ENCODE measurements at regions not wholly inside any gene's neighbourhood (a gene's known extent, or its start where the extent isn't known, plus 50 kb on each side); places are given as distances from the start of the nearest gene placed in this dataset.
A peak's percentile ranks its signal among the peaks of the same experiment; 100 is the strongest.

- no peak for TF ChIP-seq CTCF (conservative IDR thresholded peaks at IDR 0.05; ENCODE audit: low read depth, low read length)
- no peak for TF ChIP-seq POLR2A (IDR thresholded peaks at IDR 0.05; ENCODE audit: low read depth, low read length)
- TF ChIP-seq MXI1 (IDR thresholded peaks at IDR 0.05; ENCODE audit: borderline replicate concordance, low read depth, low read length), result no peak
- no peak for TF ChIP-seq MAFK (IDR thresholded peaks at IDR 0.05; ENCODE audit: low read depth, low read length)
- peak; percentile 65 for TF ChIP-seq CEBPB (IDR thresholded peaks at IDR 0.05; ENCODE audit: low read depth, low read length)
- no peak for TF ChIP-seq BHLHE40 (IDR thresholded peaks at IDR 0.05; ENCODE audit: low read depth, low read length)
- no peak for TF ChIP-seq MAZ (IDR thresholded peaks at IDR 0.05; ENCODE audit: borderline replicate concordance, low read depth, low read length)
These were observed 56.8 kb upstream of the KIF13A start for GRCh38 chr6:18044108-18044783.
